AG04450 (cell line): ENCODE measurements at regions not wholly inside any gene's neighbourhood (a gene's known extent, or its start where the extent isn't known, plus 50 kb on each side); places are given as distances from the start of the nearest gene placed in this dataset.
"Not testable (repeated sequence)": the region's sequence is repeated elsewhere in the genome, so short reads cannot be mapped to it uniquely, and the experiment has no call there.

Experiments used
- CTCF ChIA-PET: fragments of 300-600, 350-600 bp; formaldehyde crosslinking; extraction: SDS; loops from one replicate; lab custom pipeline; 2022; ENCODE audit warnings: antibody characterized with exemption, inconsistent platforms; lab: Charles Lee
- POLR2A ChIA-PET: fragments of 350-600 bp; formaldehyde crosslinking; extraction: SDS; loops from one replicate; lab custom pipeline; 2021; ENCODE audit warnings: antibody characterized with exemption, inconsistent platforms; lab: Yijun Ruan, JAX
- DNase-seq: peaks from one replicate; pipeline ENCODE4 v3.0.0-alpha.2; 2011; ENCODE audit warnings: low read depth, low spot score
- H3K27ac ChIP-seq: one replicate; pipeline ENCODE4 v1.5.1; 2012; ENCODE audit warnings: low read depth, low read length, control low read depth
- H3K27me3 ChIP-seq: one replicate; pipeline ENCODE4 v1.6.0; 2012; ENCODE audit warnings: low read length; ENCODE audit not compliant: control insufficient read depth, insufficient read depth
- H3K4me3 ChIP-seq: 2 replicates; pipeline ENCODE4 v1.5.1; 2011; ENCODE audit warnings: mild to moderate bottlenecking, low read depth, low read length, control low read depth
- H3K9me3 ChIP-seq: 2 replicates; pipeline ENCODE4 v1.5.1; 2012; ENCODE audit warnings: low read length; ENCODE audit not compliant: control insufficient read depth, insufficient read depth
- TF ChIP-seq, protein P1 (sequence below): IDR thresholded peaks from 2 replicates; pipeline ENCODE4 v1.5.1; 2011; ENCODE audit warnings: low read depth, low read length, control low read depth, inconsistent platforms

DNA sequence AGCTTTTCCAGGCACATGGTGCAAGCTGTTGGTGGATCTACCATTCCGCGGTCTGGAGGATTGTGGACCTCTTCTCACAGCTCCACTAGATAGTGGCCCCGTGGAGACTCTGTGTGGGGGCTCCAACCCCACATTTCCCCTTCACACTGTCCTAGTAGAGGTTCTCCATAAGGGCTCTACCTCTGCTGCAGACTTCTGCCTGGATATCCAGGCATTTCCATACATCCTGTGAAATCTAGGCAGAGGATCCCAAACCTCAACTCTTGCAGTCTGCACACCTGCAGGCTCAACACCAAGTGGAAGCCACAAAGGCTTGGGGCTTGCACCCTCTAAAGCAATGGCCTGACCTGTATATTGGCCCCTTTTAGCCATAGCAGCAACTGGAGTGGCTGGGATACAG is 283.4 kb upstream of the KLF4 start:
- TF ChIP-seq, protein P1, sequence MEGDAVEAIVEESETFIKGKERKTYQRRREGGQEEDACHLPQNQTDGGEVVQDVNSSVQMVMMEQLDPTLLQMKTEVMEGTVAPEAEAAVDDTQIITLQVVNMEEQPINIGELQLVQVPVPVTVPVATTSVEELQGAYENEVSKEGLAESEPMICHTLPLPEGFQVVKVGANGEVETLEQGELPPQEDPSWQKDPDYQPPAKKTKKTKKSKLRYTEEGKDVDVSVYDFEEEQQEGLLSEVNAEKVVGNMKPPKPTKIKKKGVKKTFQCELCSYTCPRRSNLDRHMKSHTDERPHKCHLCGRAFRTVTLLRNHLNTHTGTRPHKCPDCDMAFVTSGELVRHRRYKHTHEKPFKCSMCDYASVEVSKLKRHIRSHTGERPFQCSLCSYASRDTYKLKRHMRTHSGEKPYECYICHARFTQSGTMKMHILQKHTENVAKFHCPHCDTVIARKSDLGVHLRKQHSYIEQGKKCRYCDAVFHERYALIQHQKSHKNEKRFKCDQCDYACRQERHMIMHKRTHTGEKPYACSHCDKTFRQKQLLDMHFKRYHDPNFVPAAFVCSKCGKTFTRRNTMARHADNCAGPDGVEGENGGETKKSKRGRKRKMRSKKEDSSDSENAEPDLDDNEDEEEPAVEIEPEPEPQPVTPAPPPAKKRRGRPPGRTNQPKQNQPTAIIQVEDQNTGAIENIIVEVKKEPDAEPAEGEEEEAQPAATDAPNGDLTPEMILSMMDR = no peak
- Histone ChIP-seq H3K27me3 (no peaks in the 10 kb centered on the region), H3K27ac (no peak overlapping the region), H3K4me3 (no peak overlapping the region), H3K9me3 (no peaks in the 10 kb centered on the region; the same call in 1 of the 2 replicates)
- ChIA-PET CTCF (no interaction called here), POLR2A (interaction anchor here (0.6 kb wide), 1 partner anchor 20 kb away, joined by 3 read pairs; no protein-coding TSS in a partner anchor)
- no peak for DNase-seq

DNA sequence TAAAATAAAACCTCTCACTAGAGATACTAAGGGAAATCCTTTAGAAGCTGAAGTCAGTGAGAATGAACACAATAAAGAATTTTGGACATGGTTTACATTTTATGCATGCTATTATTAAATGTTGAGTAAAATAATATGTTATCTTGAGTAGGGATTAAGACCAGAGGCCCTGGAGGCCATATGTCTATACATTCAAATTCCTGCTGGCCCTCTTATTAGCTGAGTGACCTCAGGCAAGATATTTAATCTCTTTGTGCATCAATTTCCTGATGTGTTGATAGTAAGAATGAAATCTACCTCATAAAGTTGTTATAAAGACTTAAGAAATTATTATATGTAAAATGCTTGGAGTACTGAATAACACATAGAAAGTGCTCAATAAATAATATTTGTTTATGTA is 281.1 kb upstream of the KLF4 start:
- Histone ChIP-seq H3K4me3 (no peak overlapping the region), H3K27me3 (no peaks in the 10 kb centered on the region), H3K9me3 (no peaks in the 10 kb centered on the region; the same call in 1 of the 2 replicates), H3K27ac (no peak overlapping the region)
- CTCF ChIA-PET = no interaction called here
- DNase-seq = no peak
- POLR2A ChIA-PET = no interaction called here
- TF ChIP-seq, protein P1 = no peak

DNA sequence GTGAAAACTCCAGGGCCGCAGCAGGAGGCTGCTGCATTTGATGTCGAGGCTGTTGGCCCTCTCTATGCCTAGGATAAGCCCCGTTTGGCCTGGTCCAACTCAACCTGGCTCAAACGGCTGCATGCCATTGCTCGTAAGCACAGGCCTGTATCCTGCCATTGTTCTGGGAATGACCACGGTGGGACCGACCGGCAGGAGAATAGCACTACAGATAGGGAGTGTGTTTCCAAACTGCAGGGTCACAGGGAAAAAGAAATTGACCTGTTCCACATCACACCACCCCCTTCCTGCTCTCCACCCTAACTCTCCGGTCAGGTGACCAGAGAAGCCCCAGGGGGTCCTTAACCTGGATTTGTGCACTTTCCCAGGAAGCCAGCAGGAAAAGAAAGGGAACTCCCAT is 278.7 kb upstream of the KLF4 start:
- DNase-seq = no peak
- TF ChIP-seq, protein P1 = no peak
- CTCF ChIA-PET = no interaction called here

DNA sequence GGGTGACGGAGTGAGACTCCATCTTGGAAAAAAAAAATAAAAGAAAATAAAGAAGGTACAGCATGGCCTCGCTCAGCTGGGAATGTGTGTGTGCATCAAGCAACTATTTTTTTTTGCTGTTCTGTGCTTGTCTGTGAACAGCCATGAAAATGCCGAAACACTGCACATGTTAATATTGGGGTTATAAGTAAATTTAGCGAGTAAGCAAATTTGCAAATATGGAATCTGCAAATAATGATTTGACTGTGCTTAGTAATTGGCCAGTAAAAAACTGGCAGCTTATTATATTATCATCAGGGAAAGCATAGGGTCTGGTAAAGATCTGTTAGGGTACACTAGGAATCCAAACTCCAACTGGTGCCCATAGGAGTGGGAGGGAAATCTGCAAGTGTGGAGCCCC is 278.1 kb upstream of the KLF4 start:
- Histone ChIP-seq H3K9me3 (no peaks in the 10 kb centered on the region), H3K4me3 (no peak overlapping the region), H3K27me3 (no peaks in the 10 kb centered on the region), H3K27ac (no peak overlapping the region)
- CTCF ChIA-PET = interaction anchor here (0.6 kb wide), 1 partner anchor 302 kb away, joined by 3 read pairs; no protein-coding TSS in a partner anchor
- TF ChIP-seq, protein P1 = no peak
- POLR2A ChIA-PET = no interaction called here
- no peak for DNase-seq

More for the DNA sequence above, 278.7 kb upstream of the KLF4 start:
- Histone ChIP-seq H3K9me3 (no peaks in the 10 kb centered on the region; the same call in 1 of the 2 replicates), H3K27me3 (no peaks in the 10 kb centered on the region), H3K27ac (no peak overlapping the region), H3K4me3 (no peak overlapping the region)
- POLR2A ChIA-PET = no interaction called here

- H3K4me3 ChIP-seq, DNase-seq, H3K9me3 ChIP-seq, CTCF ChIA-PET, H3K27ac ChIP-seq, H3K27me3 ChIP-seq: not testable (repeated sequence)
- POLR2A ChIA-PET = interaction anchor here (0.6 kb wide), 2 partner anchors 37 to 274 kb away, joined by 7 to 11 read pairs; partner anchors contain the start of gene KLF4
These were observed 273.9 kb upstream of the KLF4 start for GRCh38 chr9:107763469-107763868.
